ENCODE measurements at regions not wholly inside any gene's neighbourhood (a gene's known extent, or its start where the extent isn't known, plus 50 kb on each side); places are given as distances from the start of the nearest gene placed in this dataset.

- Histone ChIP-seq H2AFZ (ENCODE audit: low read depth) (no peak overlapping the region), H3K4me1 (ENCODE audit: low read depth, poor library complexity, severe bottlenecking) (no peaks in the 10 kb centered on the region), H3K27ac (no peak overlapping the region), H4K20me1 (ENCODE audit: insufficient read depth) (no peaks in the 10 kb centered on the region), H3K79me2 (ENCODE audit: insufficient read depth, low read depth) (no peaks in the 10 kb centered on the region), H3K4me3 (IDR thresholded peaks at IDR 0.05; ENCODE audit: insufficient read depth, low read depth, low read length) (no peak overlapping the region), H3K36me3 (ENCODE audit: insufficient read depth) (no peaks in the 10 kb centered on the region), H3K4me2 (no peak overlapping the region), H3K27me3 (ENCODE audit: insufficient read depth, low read depth) (no peaks in the 10 kb centered on the region), H3K9ac (no peak overlapping the region)
- no peak for TF ChIP-seq CTCF (conservative IDR thresholded peaks at IDR 0.05; ENCODE audit: low read depth, low read length)
These were observed 172.0 kb downstream of the MC4R start for GRCh38 chr18:60200558-60200957.

GRCh38 chr18:60199505-60199904 is 173.1 kb downstream of the MC4R start:
- no peak overlapping the region for H3K27ac ChIP-seq
- H3K4me1 ChIP-seq (ENCODE audit: low read depth, poor library complexity, severe bottlenecking): no peaks in the 10 kb centered on the region
- H2AFZ ChIP-seq (ENCODE audit: low read depth): no peak overlapping the region
- TF ChIP-seq CTCF (conservative IDR thresholded peaks at IDR 0.05; ENCODE audit: low read depth, low read length): no peak
- H3K79me2 ChIP-seq (ENCODE audit: insufficient read depth, low read depth): no peaks in the 10 kb centered on the region
- no peaks in the 10 kb centered on the region for H3K27me3 ChIP-seq (ENCODE audit: insufficient read depth, low read depth)
- no peak overlapping the region for H3K9ac ChIP-seq
- no peak overlapping the region for H3K4me3 ChIP-seq (IDR thresholded peaks at IDR 0.05; ENCODE audit: insufficient read depth, low read depth, low read length)
- H3K4me2 ChIP-seq: no peak overlapping the region
- H4K20me1 ChIP-seq (ENCODE audit: insufficient read depth): no peaks in the 10 kb centered on the region
- H3K36me3 ChIP-seq (ENCODE audit: insufficient read depth): no peaks in the 10 kb centered on the region

- Histone ChIP-seq H4K20me1 (ENCODE audit: insufficient read depth) (no peaks in the 10 kb centered on the region), H2AFZ (ENCODE audit: low read depth) (no peak overlapping the region), H3K27me3 (ENCODE audit: insufficient read depth, low read depth) (no peaks in the 10 kb centered on the region), H3K9ac (no peak overlapping the region), H3K27ac (no peak overlapping the region), H3K4me3 (IDR thresholded peaks at IDR 0.05; ENCODE audit: insufficient read depth, low read depth, low read length) (no peak overlapping the region), H3K36me3 (ENCODE audit: insufficient read depth) (no peaks in the 10 kb centered on the region), H3K4me1 (ENCODE audit: low read depth, poor library complexity, severe bottlenecking) (no peaks in the 10 kb centered on the region), H3K79me2 (ENCODE audit: insufficient read depth, low read depth) (no peaks in the 10 kb centered on the region), H3K4me2 (no peak overlapping the region)
- no peak for TF ChIP-seq CTCF (conservative IDR thresholded peaks at IDR 0.05; ENCODE audit: low read depth, low read length)
These were observed 174.7 kb downstream of the MC4R start for GRCh38 chr18:60197671-60198462.

GRCh38 chr18:60196836-60197606 is 175.6 kb downstream of the MC4R start:
- no peak overlapping the region for H3K4me2 ChIP-seq
- TF ChIP-seq CTCF (conservative IDR thresholded peaks at IDR 0.05; ENCODE audit: low read depth, low read length): no peak
- no peak overlapping the region for H3K4me3 ChIP-seq (IDR thresholded peaks at IDR 0.05; ENCODE audit: insufficient read depth, low read depth, low read length)
- no peaks in the 10 kb centered on the region for H4K20me1 ChIP-seq (ENCODE audit: insufficient read depth)
- no peak overlapping the region for H2AFZ ChIP-seq (ENCODE audit: low read depth)
- H3K79me2 ChIP-seq (ENCODE audit: insufficient read depth, low read depth): no peaks in the 10 kb centered on the region
- H3K9ac ChIP-seq: no peak overlapping the region
- H3K36me3 ChIP-seq (ENCODE audit: insufficient read depth): no peaks in the 10 kb centered on the region
- H3K4me1 ChIP-seq (ENCODE audit: low read depth, poor library complexity, severe bottlenecking): no peaks in the 10 kb centered on the region
- H3K27ac ChIP-seq: no peak overlapping the region
- no peaks in the 10 kb centered on the region for H3K27me3 ChIP-seq (ENCODE audit: insufficient read depth, low read depth)
